ENCODE measurements at regions not wholly inside any gene's neighbourhood (a gene's known extent, or its start where the extent isn't known, plus 50 kb on each side); places are given as distances from the start of the nearest gene placed in this dataset.

GRCh38 chr14:101335061-101335661 is 226.1 kb upstream of the DIO3 start (continued):
- TF ChIP-seq ZNF639 (CRISPR knock-in tag; conservative IDR thresholded peaks at IDR 0.05) (no peak), RORA (CRISPR knock-in tag; IDR thresholded peaks at IDR 0.05) (no peak), FOXA1 (IDR thresholded peaks at IDR 0.05) (no peak), FOXA1 (CRISPR knock-in tag; IDR thresholded peaks at IDR 0.05) (peak; percentile 91), ZFP36L2 (CRISPR knock-in tag; IDR thresholded peaks at IDR 0.05) (no peak), DPF2 (CRISPR knock-in tag; IDR thresholded peaks at IDR 0.05; ENCODE audit: borderline replicate concordance, low read depth) (peak; percentile 50; the same call in 1 of the 2 replicates), NFYB (CRISPR knock-in tag; IDR thresholded peaks at IDR 0.05) (no peak), XRCC5 (optimal IDR thresholded peaks at IDR 0.05; ENCODE audit: low read length) (no peak), SP140L (CRISPR knock-in tag; IDR thresholded peaks at IDR 0.05; ENCODE audit: borderline replicate concordance) (no peak), ZNF776 (CRISPR knock-in tag; IDR thresholded peaks at IDR 0.05) (no peak), ZNF549 (CRISPR knock-in tag; IDR thresholded peaks at IDR 0.05) (no peak), PHF21A (CRISPR knock-in tag; IDR thresholded peaks at IDR 0.05) (peak; percentile 65), JUND (CRISPR knock-in tag; IDR thresholded peaks at IDR 0.05) (peak; percentile 15; the same call in 1 of the 2 replicates), ZNF564 (CRISPR knock-in tag; IDR thresholded peaks at IDR 0.05) (no peak; the same call in 1 of the 2 replicates), MXI1 (IDR thresholded peaks at IDR 0.05; ENCODE audit: borderline replicate concordance, low read depth, low read length) (no peak), ATF2 (CRISPR knock-in tag; IDR thresholded peaks at IDR 0.05) (peak; percentile 36; the same call in 1 of the 2 replicates)
- TF ChIP-seq, protein P1, sequence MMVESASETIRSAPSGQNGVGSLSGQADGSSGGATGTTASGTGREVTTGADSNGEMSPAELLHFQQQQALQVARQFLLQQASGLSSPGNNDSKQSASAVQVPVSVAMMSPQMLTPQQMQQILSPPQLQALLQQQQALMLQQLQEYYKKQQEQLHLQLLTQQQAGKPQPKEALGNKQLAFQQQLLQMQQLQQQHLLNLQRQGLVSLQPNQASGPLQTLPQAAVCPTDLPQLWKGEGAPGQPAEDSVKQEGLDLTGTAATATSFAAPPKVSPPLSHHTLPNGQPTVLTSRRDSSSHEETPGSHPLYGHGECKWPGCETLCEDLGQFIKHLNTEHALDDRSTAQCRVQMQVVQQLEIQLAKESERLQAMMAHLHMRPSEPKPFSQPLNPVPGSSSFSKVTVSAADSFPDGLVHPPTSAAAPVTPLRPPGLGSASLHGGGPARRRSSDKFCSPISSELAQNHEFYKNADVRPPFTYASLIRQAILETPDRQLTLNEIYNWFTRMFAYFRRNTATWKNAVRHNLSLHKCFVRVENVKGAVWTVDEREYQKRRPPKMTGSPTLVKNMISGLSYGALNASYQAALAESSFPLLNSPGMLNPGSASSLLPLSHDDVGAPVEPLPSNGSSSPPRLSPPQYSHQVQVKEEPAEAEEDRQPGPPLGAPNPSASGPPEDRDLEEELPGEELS (CRISPR knock-in tag; IDR thresholded peaks at IDR 0.05), result peak; percentile 92
- TF ChIP-seq, protein P2, sequence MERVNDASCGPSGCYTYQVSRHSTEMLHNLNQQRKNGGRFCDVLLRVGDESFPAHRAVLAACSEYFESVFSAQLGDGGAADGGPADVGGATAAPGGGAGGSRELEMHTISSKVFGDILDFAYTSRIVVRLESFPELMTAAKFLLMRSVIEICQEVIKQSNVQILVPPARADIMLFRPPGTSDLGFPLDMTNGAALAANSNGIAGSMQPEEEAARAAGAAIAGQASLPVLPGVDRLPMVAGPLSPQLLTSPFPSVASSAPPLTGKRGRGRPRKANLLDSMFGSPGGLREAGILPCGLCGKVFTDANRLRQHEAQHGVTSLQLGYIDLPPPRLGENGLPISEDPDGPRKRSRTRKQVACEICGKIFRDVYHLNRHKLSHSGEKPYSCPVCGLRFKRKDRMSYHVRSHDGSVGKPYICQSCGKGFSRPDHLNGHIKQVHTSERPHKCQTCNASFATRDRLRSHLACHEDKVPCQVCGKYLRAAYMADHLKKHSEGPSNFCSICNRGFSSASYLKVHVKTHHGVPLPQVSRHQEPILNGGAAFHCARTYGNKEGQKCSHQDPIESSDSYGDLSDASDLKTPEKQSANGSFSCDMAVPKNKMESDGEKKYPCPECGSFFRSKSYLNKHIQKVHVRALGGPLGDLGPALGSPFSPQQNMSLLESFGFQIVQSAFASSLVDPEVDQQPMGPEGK (CRISPR knock-in tag; IDR thresholded peaks at IDR 0.05), result peak; percentile 71
- TF ChIP-seq, protein P3, sequence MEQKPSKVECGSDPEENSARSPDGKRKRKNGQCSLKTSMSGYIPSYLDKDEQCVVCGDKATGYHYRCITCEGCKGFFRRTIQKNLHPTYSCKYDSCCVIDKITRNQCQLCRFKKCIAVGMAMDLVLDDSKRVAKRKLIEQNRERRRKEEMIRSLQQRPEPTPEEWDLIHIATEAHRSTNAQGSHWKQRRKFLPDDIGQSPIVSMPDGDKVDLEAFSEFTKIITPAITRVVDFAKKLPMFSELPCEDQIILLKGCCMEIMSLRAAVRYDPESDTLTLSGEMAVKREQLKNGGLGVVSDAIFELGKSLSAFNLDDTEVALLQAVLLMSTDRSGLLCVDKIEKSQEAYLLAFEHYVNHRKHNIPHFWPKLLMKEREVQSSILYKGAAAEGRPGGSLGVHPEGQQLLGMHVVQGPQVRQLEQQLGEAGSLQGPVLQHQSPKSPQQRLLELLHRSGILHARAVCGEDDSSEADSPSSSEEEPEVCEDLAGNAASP (CRISPR knock-in tag; IDR thresholded peaks at IDR 0.05; ENCODE audit: borderline replicate concordance), result peak; percentile 53; the same call in 1 of the 2 replicates
- TF ChIP-seq, protein P4, sequence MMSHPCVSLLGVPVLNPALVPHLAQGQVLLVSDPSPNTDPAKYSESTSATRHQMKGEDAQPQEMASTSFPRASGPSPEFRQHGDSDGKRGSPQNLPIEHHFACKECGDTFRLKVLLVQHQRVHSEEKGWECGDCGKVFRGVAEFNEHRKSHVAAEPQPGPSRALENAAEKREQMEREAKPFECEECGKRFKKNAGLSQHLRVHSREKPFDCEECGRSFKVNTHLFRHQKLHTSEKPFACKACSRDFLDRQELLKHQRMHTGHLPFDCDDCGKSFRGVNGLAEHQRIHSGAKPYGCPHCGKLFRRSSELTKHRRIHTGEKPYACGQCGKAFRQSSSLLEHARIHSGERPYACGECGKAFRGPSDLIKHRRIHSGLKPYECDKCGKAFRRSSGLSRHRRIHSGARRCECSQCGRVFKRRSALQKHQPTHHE (CRISPR knock-in tag; IDR thresholded peaks at IDR 0.05; ENCODE audit: borderline replicate concordance), result no peak
- TF ChIP-seq, protein P5, sequence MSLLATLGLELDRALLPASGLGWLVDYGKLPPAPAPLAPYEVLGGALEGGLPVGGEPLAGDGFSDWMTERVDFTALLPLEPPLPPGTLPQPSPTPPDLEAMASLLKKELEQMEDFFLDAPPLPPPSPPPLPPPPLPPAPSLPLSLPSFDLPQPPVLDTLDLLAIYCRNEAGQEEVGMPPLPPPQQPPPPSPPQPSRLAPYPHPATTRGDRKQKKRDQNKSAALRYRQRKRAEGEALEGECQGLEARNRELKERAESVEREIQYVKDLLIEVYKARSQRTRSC (CRISPR knock-in tag; IDR thresholded peaks at IDR 0.05; ENCODE audit: low read depth), result no peak
